Esophagus squamous epithelium (tissue), 5 donors: ENCODE measurements at regions not wholly inside any gene's neighbourhood (a gene's known extent, or its start where the extent isn't known, plus 50 kb on each side); places are given as distances from the start of the nearest gene placed in this dataset.
A peak's percentile ranks its signal among the peaks of the same experiment; 100 is the strongest.

Experiments
- DNase-seq: peaks from one replicate; lab custom pipeline; 2025; lab: John Stamatoyannopoulos, UW
- H3K27ac ChIP-seq, 4 donors: fragments of 200-600 bp; sonication (generic); one replicate each; pipeline ENCODE4 v1.5.1; 2016 to 2019; ENCODE audit warnings: mild to moderate bottlenecking in 1 of 4
- H3K27me3 ChIP-seq, 4 donors: fragments of 200-600 bp; sonication (generic); 1 replicate in 3 of 4; 2 replicates in 1 of 4; pipeline versions ENCODE4 v1.5.1 to v1.6.0; 2017 to 2021; ENCODE audit warnings: antibody characterized with exemption in 1 of 4
- H3K36me3 ChIP-seq, 3 donors: fragments of 200-600 bp; sonication (generic); one replicate each; pipeline ENCODE4 v1.5.1; 2016 to 2019
- H3K4me1 ChIP-seq, 3 donors: fragments of 200-600 bp; sonication (generic); one replicate each; pipeline ENCODE4 v1.5.1; 2017 to 2019
- H3K4me3 ChIP-seq, 4 donors: fragments of 200-600 bp; sonication (generic); 1 replicate in 3 of 4; 2 replicates in 1 of 4; pipeline ENCODE4 v1.5.1; 2016 to 2019; ENCODE audit warnings: mild to moderate bottlenecking in 2 of 4, moderate library complexity in 1 of 4
- H3K9me3 ChIP-seq, 3 donors: fragments of 200-600 bp; sonication (generic); one replicate each; pipeline ENCODE4 v1.5.1; 2016 to 2019
- POLR2A ChIP-seq, 4 donors: fragments of 450-650 bp; IDR thresholded peaks; one replicate each; pipeline ENCODE4 v1.6.1; 2017; ENCODE audit warnings: antibody characterized with exemption in 4 of 4, mild to moderate bottlenecking in 4 of 4, moderate library complexity in 3 of 4
- WGBS, 2 donors: methylation state at CpG; one replicate each; pipeline ENCODE4 v1.1.5; 2018; 5-methylcytosine and 5-hydroxymethylcytosine counted together
- intact Hi-C: fragments of 100-400 bp; cut with DNase I; formaldehyde crosslinking; loops from one replicate; pipeline ENCODE4 v1.15.0; 2022
- TF ChIP-seq, protein P1 (sequence below), 6 experiments: fragments of 450-650 bp in 4 of 6; fragments of 200-600 bp in 2 of 6; sonication (generic) in 2 of 6; IDR thresholded peaks; one replicate each; pipeline ENCODE4 v1.5.1; 2016 to 2019; ENCODE audit warnings: antibody characterized with exemption in 6 of 6, mild to moderate bottlenecking in 4 of 6, moderate library complexity in 4 of 6
- donor health status: DM: yes; HTN: yes; CAD: no.

DNA sequence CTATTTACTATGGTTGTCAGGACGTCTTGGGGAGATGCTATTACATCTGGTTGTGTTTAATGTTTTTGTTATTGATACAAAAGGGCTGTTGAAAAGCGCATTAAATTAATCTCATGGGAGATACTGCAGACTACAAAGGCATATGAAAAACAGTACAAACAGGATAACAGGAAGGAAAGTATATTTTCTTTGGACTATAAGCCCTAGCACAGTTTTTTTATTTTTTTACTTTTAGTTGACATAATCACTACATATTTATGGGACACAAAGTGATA is 341.3 kb downstream of the ARL4A start:
- Histone ChIP-seq H3K4me3 (no peak overlapping the region), H3K27ac (peak overlapping the region in 1 of 4 donors; percentile 27), H3K9me3 (no peaks in the 10 kb centered on the region), H3K4me1 (peaks cover 0 to 11% (median 0%) of the 10 kb centered on the region in 3 donors), H3K27me3 (no peaks in the 10 kb centered on the region), H3K36me3 (no peaks in the 10 kb centered on the region)
- TF ChIP-seq, protein P1, sequence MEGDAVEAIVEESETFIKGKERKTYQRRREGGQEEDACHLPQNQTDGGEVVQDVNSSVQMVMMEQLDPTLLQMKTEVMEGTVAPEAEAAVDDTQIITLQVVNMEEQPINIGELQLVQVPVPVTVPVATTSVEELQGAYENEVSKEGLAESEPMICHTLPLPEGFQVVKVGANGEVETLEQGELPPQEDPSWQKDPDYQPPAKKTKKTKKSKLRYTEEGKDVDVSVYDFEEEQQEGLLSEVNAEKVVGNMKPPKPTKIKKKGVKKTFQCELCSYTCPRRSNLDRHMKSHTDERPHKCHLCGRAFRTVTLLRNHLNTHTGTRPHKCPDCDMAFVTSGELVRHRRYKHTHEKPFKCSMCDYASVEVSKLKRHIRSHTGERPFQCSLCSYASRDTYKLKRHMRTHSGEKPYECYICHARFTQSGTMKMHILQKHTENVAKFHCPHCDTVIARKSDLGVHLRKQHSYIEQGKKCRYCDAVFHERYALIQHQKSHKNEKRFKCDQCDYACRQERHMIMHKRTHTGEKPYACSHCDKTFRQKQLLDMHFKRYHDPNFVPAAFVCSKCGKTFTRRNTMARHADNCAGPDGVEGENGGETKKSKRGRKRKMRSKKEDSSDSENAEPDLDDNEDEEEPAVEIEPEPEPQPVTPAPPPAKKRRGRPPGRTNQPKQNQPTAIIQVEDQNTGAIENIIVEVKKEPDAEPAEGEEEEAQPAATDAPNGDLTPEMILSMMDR (IDR thresholded peaks at IDR 0.05), result no peak
- TF ChIP-seq POLR2A (IDR thresholded peaks at IDR 0.05), result no peak
- 46 to 68% methylated on average over 2 of the region's 2 CpGs for WGBS, 2 donors
- no peak for DNase-seq
- intact Hi-C loops, result no loop called here

DNA sequence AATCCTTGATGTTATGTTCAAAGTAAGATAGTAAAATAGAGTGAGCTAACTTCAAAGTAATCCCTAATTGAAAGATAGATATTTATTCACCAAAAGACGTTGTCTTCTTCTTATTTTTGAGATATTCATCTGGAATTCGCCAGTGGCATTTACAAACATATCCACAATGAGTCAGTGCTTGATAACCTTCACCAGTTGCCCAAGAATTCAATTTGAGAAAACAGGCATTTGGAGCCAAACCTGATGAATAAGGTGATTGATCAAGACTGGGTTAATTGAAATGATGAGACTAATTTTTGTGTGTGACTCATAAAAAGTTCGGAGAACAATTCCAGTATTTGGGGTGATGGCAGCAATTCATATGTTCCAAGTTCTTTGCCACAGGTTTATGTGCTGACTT is 344.0 kb downstream of the ARL4A start:
- Histone ChIP-seq H3K36me3 (no peaks in the 10 kb centered on the region), H3K9me3 (no peaks in the 10 kb centered on the region), H3K27me3 (no peaks in the 10 kb centered on the region), H3K4me1 (no peaks in the 10 kb centered on the region), H3K4me3 (no peak overlapping the region), H3K27ac (no peak overlapping the region)
- 31 to 40% methylated on average over 3 of the region's 3 CpGs for whole genome bisulfite sequencing, 2 donors
- DNase-seq, result no peak
- intact Hi-C loops, result no loop called here
- TF ChIP-seq, protein P1 (IDR thresholded peaks at IDR 0.05), result no peak
- no peak for TF ChIP-seq POLR2A (IDR thresholded peaks at IDR 0.05)

DNA sequence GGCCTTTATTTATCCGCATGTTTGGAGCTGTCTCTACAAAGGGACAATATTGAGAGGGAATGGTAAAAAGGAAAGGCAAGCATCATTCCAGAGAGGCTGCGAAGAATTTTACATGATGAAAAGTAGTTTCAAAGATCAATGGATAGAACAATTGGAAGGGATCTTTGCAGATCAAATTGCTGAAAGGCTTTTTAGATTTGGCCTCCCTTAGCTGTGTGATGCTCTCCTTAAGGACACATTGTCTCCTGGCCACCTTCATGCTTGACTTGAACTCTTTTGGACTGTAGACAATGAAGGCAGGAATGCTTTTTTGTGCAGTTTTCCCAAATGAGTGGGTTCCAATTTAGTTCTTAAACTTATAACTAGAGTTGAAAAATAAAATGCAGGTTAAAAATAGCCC is 344.7 kb downstream of the ARL4A start:
- Histone ChIP-seq H3K27ac (no peak overlapping the region), H3K4me3 (no peak overlapping the region), H3K4me1 (no peaks in the 10 kb centered on the region), H3K36me3 (no peaks in the 10 kb centered on the region), H3K9me3 (no peaks in the 10 kb centered on the region), H3K27me3 (no peaks in the 10 kb centered on the region)
- TF ChIP-seq POLR2A (IDR thresholded peaks at IDR 0.05), result no peak
- TF ChIP-seq, protein P1 (IDR thresholded peaks at IDR 0.05), result no peak
- DNase-seq, result no peak
- 88 to 91% methylated on average over 2 of the region's 2 CpGs for WGBS, 2 donors
- intact Hi-C loops, result no loop called here

DNA sequence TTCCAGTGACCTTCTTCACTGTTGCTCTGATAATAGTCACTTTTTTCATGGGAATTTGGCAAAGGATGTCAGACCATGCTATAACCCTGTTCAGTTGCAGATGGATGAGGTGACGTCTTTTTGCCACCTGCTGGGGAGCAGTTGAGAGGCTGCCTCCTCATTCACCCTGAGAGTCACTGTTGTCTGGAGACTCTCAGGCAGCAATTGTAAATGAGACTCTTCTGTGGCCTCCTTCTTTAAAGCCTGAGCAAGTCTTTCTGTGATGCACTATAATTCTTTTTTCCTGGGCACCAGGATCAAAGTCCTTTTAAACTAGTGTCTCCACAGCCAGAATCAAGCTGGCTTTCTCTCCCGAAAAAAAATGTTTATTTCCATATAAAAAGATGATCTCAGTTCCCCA is 345.1 kb downstream of the ARL4A start:
- intact Hi-C loops, result no loop called here
- 45 to 62% methylated on average over 2 of the region's 2 CpGs for WGBS, 2 donors

DNA sequence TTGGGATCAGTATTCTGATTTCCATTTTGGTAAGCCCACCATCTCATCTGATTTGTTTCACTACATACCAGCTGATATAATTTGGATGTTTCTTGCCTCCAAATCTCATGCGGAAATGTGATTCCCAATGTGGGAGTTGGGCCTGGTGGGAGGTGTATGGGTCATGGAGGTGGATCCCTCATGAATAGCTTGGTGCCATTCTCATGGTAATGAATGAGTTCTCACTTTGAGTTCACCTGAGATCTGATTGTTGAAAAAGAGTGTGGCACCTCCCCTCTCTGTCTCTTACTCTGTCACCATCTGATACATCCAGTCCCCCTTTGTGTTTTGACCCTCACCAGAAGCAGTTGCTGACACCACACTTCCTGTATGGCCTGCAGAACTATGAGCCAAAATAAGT is 347.3 kb downstream of the ARL4A start:
- Histone ChIP-seq H3K4me3 (no peak overlapping the region), H3K27ac (no peak overlapping the region), H3K4me1 (no peaks in the 10 kb centered on the region), H3K36me3 (no peaks in the 10 kb centered on the region), H3K9me3 (no peaks in the 10 kb centered on the region), H3K27me3 (no peaks in the 10 kb centered on the region)
- no peak for TF ChIP-seq POLR2A (IDR thresholded peaks at IDR 0.05)
- TF ChIP-seq, protein P1 (IDR thresholded peaks at IDR 0.05), result no peak
- 93 to 100% methylated on average over 1 of the region's 1 CpG for WGBS, 2 donors
- no peak for DNase-seq
- intact Hi-C loops, result no loop called here

More for the DNA sequence above, 345.1 kb downstream of the ARL4A start:
- no peaks in the 10 kb centered on the region for H3K27me3 ChIP-seq
- H3K4me1 ChIP-seq, result no peaks in the 10 kb centered on the region
- H3K9me3 ChIP-seq, result no peaks in the 10 kb centered on the region
- TF ChIP-seq POLR2A (IDR thresholded peaks at IDR 0.05), result no peak
- TF ChIP-seq, protein P1 (IDR thresholded peaks at IDR 0.05), result no peak
- H3K36me3 ChIP-seq, result no peaks in the 10 kb centered on the region
- H3K27ac ChIP-seq, result no peak overlapping the region
- DNase-seq, result no peak
- no peak overlapping the region for H3K4me3 ChIP-seq
